A549 (cell line): ENCODE measurements at regions not wholly inside any gene's neighbourhood (a gene's known extent, or its start where the extent isn't known, plus 50 kb on each side); places are given as distances from the start of the nearest gene placed in this dataset.

Source experiments
- ATAC-seq, 2 experiments: fragments of 200-7000 bp in 1 of 2; fragments of >200 bp in 1 of 2; cut with Nextera tagmentation in 1 of 2; cut with Tn5 transposase in 1 of 2; 3 replicates each; pipeline versions ENCODE4 v1.8.0 to v1.9.1; 2018 to 2020; ENCODE audit warnings: mild to moderate bottlenecking in 1 of 2, moderate library complexity in 1 of 2
- CTCF ChIA-PET: fragments of 300-600 bp; sonication (Branson Sonifier 250); formaldehyde crosslinking; extraction: SDS; loops from one replicate; lab custom pipeline; 2021; ENCODE audit warnings: antibody characterized with exemption, inconsistent platforms; lab: Yijun Ruan, JAX
- POLR2A ChIA-PET: fragments of 350-600 bp; formaldehyde crosslinking; extraction: SDS; loops from one replicate; lab custom pipeline; 2021; ENCODE audit warnings: antibody characterized with exemption, inconsistent platforms; lab: Yijun Ruan, JAX
- DNase-seq, 2 experiments: peaks; one replicate each; pipeline versions ENCODE4 v3.0.0 to v3.0.0-alpha.2; 2011 to 2016; ENCODE audit warnings: low read depth in 1 of 2, low spot score in 1 of 2
- FAIRE-seq: peaks from 2 replicates; lab custom pipeline; 2011; peaks lifted over from hg19 to GRCh38; lab: Jason Lieb, UNC
- H3K27ac ChIP-seq, 2 experiments: fragments of >200 bp; sonication (Bioruptor Twin); formaldehyde crosslinking; 3 replicates each; pipeline ENCODE4 v1.5.1; 2016 to 2017
- H3K4me1 ChIP-seq: fragments of >200 bp; sonication (Bioruptor Twin); formaldehyde crosslinking; 3 replicates; pipeline ENCODE4 v1.6.1; 2016
- H3K4me2 ChIP-seq: fragments of >200 bp; sonication (Bioruptor Twin); formaldehyde crosslinking; 3 replicates; pipeline ENCODE4 v1.6.1; 2016
- H3K4me3 ChIP-seq: fragments of >200 bp; sonication (Bioruptor Twin); formaldehyde crosslinking; 3 replicates; pipeline ENCODE4 v1.5.1; 2016
- H3K9me3 ChIP-seq: fragments of >200 bp; sonication (Bioruptor Twin); formaldehyde crosslinking; 3 replicates; pipeline ENCODE4 v1.6.1; 2016
- CHD4 ChIP-seq: fragments of 200-600 bp; sonication (generic); IDR thresholded peaks from 2 replicates; pipeline ENCODE4 v1.6.1; 2016; ENCODE audit warnings: antibody characterized with exemption, mild to moderate bottlenecking, borderline replicate concordance
- EP300 ChIP-seq, 2 experiments: fragments of >200 bp; sonication (Bioruptor Twin); formaldehyde crosslinking; IDR thresholded peaks; 2 replicates in 1 of 2; 3 replicates in 1 of 2; pipeline ENCODE4 v1.6.1; 2016 to 2017
- FOSL2 ChIP-seq, 2 experiments: fragments of 450-650 bp in 1 of 2; fragments of >200 bp in 1 of 2; sonication (Bioruptor Twin) in 1 of 2; formaldehyde crosslinking; IDR thresholded peaks; 2 replicates each; pipeline versions ENCODE4 v1.5.0 to v1.6.1; 2016 to 2020; ENCODE audit warnings: mild to moderate bottlenecking in 1 of 2, moderate library complexity in 1 of 2
- FOXS1 ChIP-seq: fragments of 250-450 bp; sonication (Bioruptor Pico); IDR thresholded peaks from 2 replicates; pipeline ENCODE4 v1.5.0; 2020; ENCODE audit warnings: mild to moderate bottlenecking, moderate library complexity
- GATA3 ChIP-seq: IDR thresholded peaks from 2 replicates; pipeline ENCODE4 v1.6.1; 2012; ENCODE audit warnings: borderline replicate concordance
- HEYL ChIP-seq: fragments of 250-450 bp; sonication (Bioruptor Pico); IDR thresholded peaks from 2 replicates; pipeline ENCODE4 v1.8.0; 2021; ENCODE audit warnings: mild to moderate bottlenecking, moderate library complexity
- HOXB5 ChIP-seq: fragments of 250-450 bp; sonication (Bioruptor Pico); IDR thresholded peaks from 2 replicates; pipeline ENCODE4 v1.5.0; 2020; ENCODE audit warnings: mild to moderate bottlenecking, moderate library complexity
- KDM5A ChIP-seq: fragments of 200-600 bp; sonication (generic); IDR thresholded peaks from 2 replicates; pipeline ENCODE4 v1.6.1; 2016; ENCODE audit warnings: antibody characterized with exemption, mild to moderate bottlenecking
- MAFK ChIP-seq: fragments of 450-650 bp; IDR thresholded peaks from 2 replicates; pipeline ENCODE4 v1.6.1; 2014; ENCODE audit not compliant: partially characterized antibody
- MYC ChIP-seq: IDR thresholded peaks from 2 replicates; pipeline ENCODE4 v1.6.1; 2012; ENCODE audit warnings: mild to moderate bottlenecking, inconsistent platforms, low read length, improper control_type of control experiment, borderline replicate concordance
- NFE2L2 ChIP-seq: fragments of 150-350 bp; conservative IDR thresholded peaks from 2 replicates; pipeline ENCODE4 v1.6.1; 2014; ENCODE audit warnings: low read length
- NPAS2 ChIP-seq: fragments of 250-450 bp; sonication (Bioruptor Pico); IDR thresholded peaks from 2 replicates; pipeline ENCODE4 v1.8.0; 2022; ENCODE audit warnings: mild to moderate bottlenecking, moderate library complexity, borderline replicate concordance
- PHF8 ChIP-seq: fragments of 200-600 bp; sonication (generic); IDR thresholded peaks from 2 replicates; pipeline ENCODE4 v1.6.1; 2016; ENCODE audit warnings: low read depth, mild to moderate bottlenecking, antibody characterized with exemption, moderate library complexity, borderline replicate concordance
- RAD21 ChIP-seq, 2 experiments: fragments of >200 bp in 1 of 2; sonication (Bioruptor Twin) in 1 of 2; formaldehyde crosslinking in 1 of 2; IDR thresholded peaks in 1 of 2; conservative IDR thresholded peaks in 1 of 2; 2 replicates in 1 of 2; 3 replicates in 1 of 2; pipeline ENCODE4 v1.6.1; 2012 to 2018; ENCODE audit warnings: inconsistent platforms in 1 of 2
- TFCP2L1 ChIP-seq: fragments of 250-450 bp; sonication (Bioruptor Pico); IDR thresholded peaks from 2 replicates; pipeline ENCODE4 v1.5.0; 2021; ENCODE audit warnings: mild to moderate bottlenecking
- ZC3H11A ChIP-seq: fragments of 450-650 bp; IDR thresholded peaks from 2 replicates; pipeline ENCODE4 v1.6.1; 2014; ENCODE audit warnings: antibody characterized with exemption, mild to moderate bottlenecking
- ZFP36 ChIP-seq: fragments of 450-650 bp; IDR thresholded peaks from 2 replicates; pipeline ENCODE4 v1.6.1; 2014; ENCODE audit warnings: borderline replicate concordance; ENCODE audit not compliant: partially characterized antibody
- whole genome bisulfite sequencing: methylation state at CpG from one replicate; pipeline ENCODE4 v1.1.6; 2017; ENCODE audit errors: missing lambda C conversion rate; 5-methylcytosine and 5-hydroxymethylcytosine counted together
- TF ChIP-seq, protein P1 (sequence below): IDR thresholded peaks from 2 replicates; pipeline ENCODE4 v1.6.1; 2012; ENCODE audit warnings: low read depth, borderline replicate concordance
- TF ChIP-seq, protein P2 (sequence below): fragments of 450-650 bp; IDR thresholded peaks from 2 replicates; pipeline ENCODE4 v1.6.1; 2014; ENCODE audit warnings: antibody characterized with exemption
- TF ChIP-seq, protein P3 (sequence below): fragments of 250-450 bp; sonication (Bioruptor Pico); IDR thresholded peaks from 2 replicates; pipeline ENCODE4 v1.5.0; 2021; ENCODE audit warnings: mild to moderate bottlenecking, moderate library complexity, borderline replicate concordance
- TF ChIP-seq, protein P4 (sequence below): fragments of 250-450 bp; sonication (Bioruptor Pico); IDR thresholded peaks from 2 replicates; pipeline ENCODE4 v1.5.0; 2020; ENCODE audit warnings: low read depth, mild to moderate bottlenecking, moderate library complexity

DNA sequence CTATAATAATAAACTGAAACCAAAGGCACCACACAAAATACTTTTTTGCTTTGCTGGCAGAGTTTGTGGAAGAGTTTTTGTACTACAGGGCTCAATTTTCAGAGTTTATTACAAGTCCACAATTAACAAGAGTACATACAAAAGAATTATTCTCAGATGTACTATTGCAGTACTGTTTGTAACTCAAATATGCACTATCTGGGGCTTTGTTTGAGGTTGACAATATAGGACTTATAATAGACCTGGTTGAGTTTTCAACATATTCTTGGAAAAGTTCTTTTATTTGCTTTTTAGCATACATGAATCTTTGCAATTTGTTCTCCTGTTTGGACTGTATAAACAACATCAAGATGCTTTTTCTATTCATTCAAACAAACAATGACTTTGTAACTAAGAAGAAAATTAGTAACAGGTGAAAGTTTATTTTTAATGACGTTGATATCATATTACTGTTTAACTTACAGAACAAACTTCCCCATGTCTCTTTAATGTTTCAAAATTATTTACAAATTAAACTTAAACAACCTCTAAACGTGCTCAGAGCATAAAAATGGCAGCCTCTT lies 407.4 kb upstream of the PRICKLE1 start:
- ChIA-PET CTCF (no interaction called here), POLR2A (no interaction called here)
- peaks cover 8% of the 10 kb centered on the region; the same call in 1 of the 3 replicates for H3K9me3 ChIP-seq
- DNase-seq (no peak), ATAC-seq (no peak), FAIRE-seq (no peak)
- 19% methylated on average over 2 of the region's 2 CpGs for WGBS
- H3K4me3 ChIP-seq, result no peak overlapping the region
- no peaks in the 10 kb centered on the region for H3K4me1 ChIP-seq
- H3K27ac ChIP-seq, result no peak overlapping the region
- H3K4me2 ChIP-seq, result no peak overlapping the region
- no peak for TF ChIP-seq RAD21 (conservative IDR thresholded peaks at IDR 0.05 in 1 of 2, IDR thresholded peaks at IDR 0.05 in 1 of 2)
- no peak for TF ChIP-seq ZFP36
- no peak for TF ChIP-seq MYC
- no peak for TF ChIP-seq NFE2L2
- no peak for TF ChIP-seq CHD4
- no peak for TF ChIP-seq FOSL2 (IDR thresholded peaks at IDR 0.05)
- TF ChIP-seq FOSL2 (CRISPR knock-in tag; IDR thresholded peaks at IDR 0.05), result no peak
- TF ChIP-seq MAFK, result no peak
- TF ChIP-seq, protein P1, sequence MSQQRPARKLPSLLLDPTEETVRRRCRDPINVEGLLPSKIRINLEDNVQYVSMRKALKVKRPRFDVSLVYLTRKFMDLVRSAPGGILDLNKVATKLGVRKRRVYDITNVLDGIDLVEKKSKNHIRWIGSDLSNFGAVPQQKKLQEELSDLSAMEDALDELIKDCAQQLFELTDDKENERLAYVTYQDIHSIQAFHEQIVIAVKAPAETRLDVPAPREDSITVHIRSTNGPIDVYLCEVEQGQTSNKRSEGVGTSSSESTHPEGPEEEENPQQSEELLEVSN, result no peak
- TF ChIP-seq FOXS1 (CRISPR knock-in tag), result no peak
- no peak for TF ChIP-seq HOXB5 (CRISPR knock-in tag)
- no peak for TF ChIP-seq KDM5A
- TF ChIP-seq, all 56 proteins: peak for 0

DNA sequence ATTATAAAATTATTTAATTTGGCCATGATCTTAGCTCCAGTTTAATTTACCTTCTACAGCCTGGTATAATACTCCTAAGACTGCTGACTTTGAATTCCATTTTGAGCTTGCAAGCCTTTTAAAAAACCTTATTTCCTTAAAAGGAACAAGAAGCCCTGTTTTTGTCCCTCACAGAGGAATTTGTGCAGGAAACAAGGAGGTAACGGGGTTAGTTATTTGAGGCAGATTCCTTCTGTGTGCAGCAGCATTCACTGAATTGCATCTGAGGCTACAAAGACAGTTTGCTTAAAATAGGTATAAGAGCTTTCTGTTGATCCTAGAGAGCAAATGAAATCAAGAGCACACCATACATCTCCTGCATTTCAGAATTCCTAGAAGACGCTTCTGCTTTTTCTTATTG lies 403.3 kb upstream of the PRICKLE1 start:
- Histone ChIP-seq H3K27ac (no peak overlapping the region), H3K4me3 (no peak overlapping the region)
- TF ChIP-seq, protein P2, sequence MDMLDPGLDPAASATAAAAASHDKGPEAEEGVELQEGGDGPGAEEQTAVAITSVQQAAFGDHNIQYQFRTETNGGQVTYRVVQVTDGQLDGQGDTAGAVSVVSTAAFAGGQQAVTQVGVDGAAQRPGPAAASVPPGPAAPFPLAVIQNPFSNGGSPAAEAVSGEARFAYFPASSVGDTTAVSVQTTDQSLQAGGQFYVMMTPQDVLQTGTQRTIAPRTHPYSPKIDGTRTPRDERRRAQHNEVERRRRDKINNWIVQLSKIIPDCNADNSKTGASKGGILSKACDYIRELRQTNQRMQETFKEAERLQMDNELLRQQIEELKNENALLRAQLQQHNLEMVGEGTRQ, result no peak
- TF ChIP-seq, protein P3, sequence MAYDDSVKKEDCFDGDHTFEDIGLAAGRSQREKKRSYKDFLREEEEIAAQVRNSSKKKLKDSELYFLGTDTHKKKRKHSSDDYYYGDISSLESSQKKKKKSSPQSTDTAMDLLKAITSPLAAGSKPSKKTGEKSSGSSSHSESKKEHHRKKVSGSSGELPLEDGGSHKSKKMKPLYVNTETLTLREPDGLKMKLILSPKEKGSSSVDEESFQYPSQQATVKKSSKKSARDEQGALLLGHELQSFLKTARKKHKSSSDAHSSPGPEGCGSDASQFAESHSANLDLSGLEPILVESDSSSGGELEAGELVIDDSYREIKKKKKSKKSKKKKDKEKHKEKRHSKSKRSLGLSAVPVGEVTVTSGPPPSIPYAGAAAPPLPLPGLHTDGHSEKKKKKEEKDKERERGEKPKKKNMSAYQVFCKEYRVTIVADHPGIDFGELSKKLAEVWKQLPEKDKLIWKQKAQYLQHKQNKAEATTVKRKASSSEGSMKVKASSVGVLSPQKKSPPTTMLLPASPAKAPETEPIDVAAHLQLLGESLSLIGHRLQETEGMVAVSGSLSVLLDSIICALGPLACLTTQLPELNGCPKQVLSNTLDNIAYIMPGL (CRISPR knock-in tag), result no peak
- TF ChIP-seq CHD4, result no peak
- TF ChIP-seq GATA3, result no peak
- TF ChIP-seq KDM5A, result no peak
- TF ChIP-seq ZC3H11A, result no peak
- no peak for TF ChIP-seq NFE2L2
- TF ChIP-seq PHF8, result no peak
- TF ChIP-seq HEYL (CRISPR knock-in tag), result no peak
- no peak for TF ChIP-seq NPAS2 (CRISPR knock-in tag)
- TF ChIP-seq TFCP2L1 (CRISPR knock-in tag), result no peak
- TF ChIP-seq, protein P4, sequence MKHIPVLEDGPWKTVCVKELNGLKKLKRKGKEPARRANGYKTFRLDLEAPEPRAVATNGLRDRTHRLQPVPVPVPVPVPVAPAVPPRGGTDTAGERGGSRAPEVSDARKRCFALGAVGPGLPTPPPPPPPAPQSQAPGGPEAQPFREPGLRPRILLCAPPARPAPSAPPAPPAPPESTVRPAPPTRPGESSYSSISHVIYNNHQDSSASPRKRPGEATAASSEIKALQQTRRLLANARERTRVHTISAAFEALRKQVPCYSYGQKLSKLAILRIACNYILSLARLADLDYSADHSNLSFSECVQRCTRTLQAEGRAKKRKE (CRISPR knock-in tag), result no peak
- no peak for TF ChIP-seq EP300 (IDR thresholded peaks at IDR 0.05)
- no peak for TF ChIP-seq ZFP36
- TF ChIP-seq HOXB5 (CRISPR knock-in tag), result no peak
- TF ChIP-seq, all 56 proteins: peak for 0
- H3K4me2 ChIP-seq, result no peak overlapping the region
- ChIA-PET POLR2A (no interaction called here), CTCF (no interaction called here)
- no peaks in the 10 kb centered on the region for H3K4me1 ChIP-seq
- 71% methylated on average over 2 of the region's 2 CpGs for WGBS
- DNase-seq, result no peak
- H3K9me3 ChIP-seq, result no peaks in the 10 kb centered on the region
- FAIRE-seq, result no peak
- ATAC-seq, result no peak
